Right lobe of liver (tissue), 4 donors: ENCODE measurements at regions not wholly inside any gene's neighbourhood (a gene's known extent, or its start where the extent isn't known, plus 50 kb on each side); places are given as distances from the start of the nearest gene placed in this dataset.

Experiments used
- POLR2A ChIP-seq: fragments of 450-650 bp; IDR thresholded peaks from one replicate; pipeline ENCODE4 v1.6.1; 2017; ENCODE audit warnings: antibody characterized with exemption, mild to moderate bottlenecking
- TF ChIP-seq, protein P1 (sequence below), 4 donors: fragments of 200-600 bp in 3 of 4; fragments of 450-650 bp in 1 of 4; IDR thresholded peaks; one replicate each; pipeline versions ENCODE4 v1.5.1 to v1.8.0; 2016 to 2022; ENCODE audit warnings: antibody characterized with exemption in 4 of 4, mild to moderate bottlenecking in 2 of 4
- donor health status: DM: no; HTN: no; CAD: no.
- donor health status: DM: no; HTN: no; CAD: no.
- donor health status: DM: no; HTN: yes; CAD: no.

DNA sequence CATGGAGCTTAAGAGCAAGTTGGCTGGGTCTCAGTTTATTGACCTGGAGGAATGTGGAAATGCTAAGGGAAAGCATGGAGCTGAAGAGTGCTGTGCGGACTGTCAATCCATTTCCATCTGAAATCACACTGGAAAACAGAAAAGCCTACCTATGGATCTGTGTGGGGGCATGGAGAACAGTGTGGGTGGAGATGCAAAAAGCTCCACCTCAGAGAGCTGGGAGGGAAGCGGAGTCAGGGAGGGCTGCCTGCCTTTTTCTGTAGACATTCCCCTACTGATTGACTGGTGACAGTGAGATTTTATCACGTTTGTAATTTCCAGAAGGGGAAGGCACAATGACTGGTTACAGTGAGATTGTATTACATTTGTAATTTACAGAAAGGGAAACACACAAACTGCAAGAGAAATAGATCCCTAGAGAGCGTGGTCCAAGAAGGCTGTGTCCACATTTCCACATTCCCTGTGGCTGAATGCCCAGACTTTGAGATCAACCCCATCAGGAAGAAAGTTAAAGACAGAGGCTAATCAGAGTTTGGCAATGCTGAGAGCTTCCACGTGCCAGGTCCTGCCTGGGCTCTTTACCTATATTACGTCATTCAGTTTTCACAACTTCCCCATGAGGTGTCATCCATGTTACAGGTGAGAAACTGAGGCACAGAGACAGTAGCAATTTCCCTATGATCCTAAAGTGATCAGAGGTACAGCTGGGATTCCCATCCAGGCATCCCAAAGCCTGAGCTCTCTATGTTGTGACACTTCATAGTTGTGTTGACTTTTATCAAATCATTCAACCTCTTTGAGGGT is 67.7 kb upstream of the NSMCE3 start:
- TF ChIP-seq, protein P1, sequence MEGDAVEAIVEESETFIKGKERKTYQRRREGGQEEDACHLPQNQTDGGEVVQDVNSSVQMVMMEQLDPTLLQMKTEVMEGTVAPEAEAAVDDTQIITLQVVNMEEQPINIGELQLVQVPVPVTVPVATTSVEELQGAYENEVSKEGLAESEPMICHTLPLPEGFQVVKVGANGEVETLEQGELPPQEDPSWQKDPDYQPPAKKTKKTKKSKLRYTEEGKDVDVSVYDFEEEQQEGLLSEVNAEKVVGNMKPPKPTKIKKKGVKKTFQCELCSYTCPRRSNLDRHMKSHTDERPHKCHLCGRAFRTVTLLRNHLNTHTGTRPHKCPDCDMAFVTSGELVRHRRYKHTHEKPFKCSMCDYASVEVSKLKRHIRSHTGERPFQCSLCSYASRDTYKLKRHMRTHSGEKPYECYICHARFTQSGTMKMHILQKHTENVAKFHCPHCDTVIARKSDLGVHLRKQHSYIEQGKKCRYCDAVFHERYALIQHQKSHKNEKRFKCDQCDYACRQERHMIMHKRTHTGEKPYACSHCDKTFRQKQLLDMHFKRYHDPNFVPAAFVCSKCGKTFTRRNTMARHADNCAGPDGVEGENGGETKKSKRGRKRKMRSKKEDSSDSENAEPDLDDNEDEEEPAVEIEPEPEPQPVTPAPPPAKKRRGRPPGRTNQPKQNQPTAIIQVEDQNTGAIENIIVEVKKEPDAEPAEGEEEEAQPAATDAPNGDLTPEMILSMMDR (IDR thresholded peaks at IDR 0.05): no peak
- no peak for TF ChIP-seq POLR2A
